AG09319 (cell line): ENCODE measurements at regions not wholly inside any gene's neighbourhood (a gene's known extent, or its start where the extent isn't known, plus 50 kb on each side); places are given as distances from the start of the nearest gene placed in this dataset.

ENCODE experiments used
- DNase-seq: peaks from one replicate; pipeline ENCODE4 v3.0.0-alpha.2; 2010; ENCODE audit warnings: low read depth; ENCODE audit errors: extremely low read depth
- TF ChIP-seq, protein P1 (sequence below): IDR thresholded peaks from 2 replicates; pipeline ENCODE4 v1.5.1; 2011; ENCODE audit warnings: low read depth, mild to moderate bottlenecking, inconsistent platforms, low read length, moderate library complexity

DNA sequence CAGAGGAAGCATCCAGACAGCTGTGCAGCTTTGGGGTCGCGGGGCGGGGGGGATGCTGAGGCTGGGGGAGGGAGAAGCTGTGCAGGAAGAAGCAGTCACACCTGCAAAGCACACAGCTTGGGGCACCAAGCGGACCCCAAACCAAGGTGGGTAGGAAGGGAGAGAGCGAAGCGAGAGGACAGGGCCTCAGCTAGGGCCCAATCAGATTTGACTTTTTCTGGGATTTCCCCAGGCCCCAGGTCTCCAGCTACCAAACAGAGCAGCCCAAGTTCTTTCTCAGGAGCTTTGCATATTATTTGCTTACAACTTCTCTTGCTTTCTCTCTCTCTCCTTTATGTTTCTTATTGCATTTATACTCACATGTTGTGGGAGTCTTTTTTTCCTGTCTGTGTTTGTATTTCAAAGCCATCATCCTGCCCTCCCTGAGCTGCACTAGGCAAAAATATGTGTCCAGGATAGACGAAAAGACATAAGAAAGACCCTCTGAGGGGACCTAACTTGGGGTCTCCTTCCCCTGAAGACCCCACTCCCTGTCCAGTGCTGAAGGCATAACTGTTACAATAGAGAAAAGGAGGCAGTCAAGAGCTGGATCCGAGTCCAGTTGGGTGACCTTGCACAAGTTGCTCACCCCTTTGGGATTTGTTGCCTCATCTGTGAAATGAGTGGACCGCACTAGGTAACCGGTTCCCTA is 50.6 kb upstream of the SMNDC1 start:
- no peak for DNase-seq

DNA sequence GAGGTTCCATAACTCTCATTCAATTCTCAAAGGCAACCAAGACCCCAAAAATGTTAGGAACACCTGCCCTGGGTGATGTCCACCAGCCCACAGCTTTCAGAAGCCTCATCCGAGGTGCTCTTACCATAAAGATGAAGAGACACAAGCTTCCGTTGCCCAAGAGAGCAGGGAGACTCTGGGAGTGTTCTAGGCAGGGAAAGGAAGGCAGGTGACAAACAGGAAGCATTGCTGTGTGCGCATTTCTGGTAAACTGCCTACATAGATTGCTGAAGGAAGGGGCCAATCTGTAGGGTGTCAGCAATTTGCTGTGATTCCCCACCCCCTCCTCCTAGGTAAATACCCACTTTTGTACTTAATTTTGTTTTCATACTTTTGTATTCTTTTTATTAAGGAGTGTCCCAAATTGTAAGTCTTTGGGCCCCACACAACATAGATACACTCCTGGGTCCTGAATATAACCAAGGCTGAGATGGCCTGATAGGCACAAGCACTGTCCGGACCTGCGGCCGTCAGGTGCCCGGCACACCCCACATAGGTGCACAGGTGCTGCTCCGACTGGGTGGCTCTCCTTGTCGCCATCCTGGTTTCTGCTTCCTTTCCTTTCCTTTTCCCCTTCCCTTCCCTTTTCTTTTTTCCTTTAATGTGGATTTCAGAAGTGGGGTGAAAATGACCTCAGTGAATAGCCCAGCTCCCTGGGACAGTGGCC is 51.4 kb upstream of the SMNDC1 start:
- DNase-seq = no peak

More for the DNA sequence above, 50.6 kb upstream of the SMNDC1 start:
- TF ChIP-seq, protein P1, sequence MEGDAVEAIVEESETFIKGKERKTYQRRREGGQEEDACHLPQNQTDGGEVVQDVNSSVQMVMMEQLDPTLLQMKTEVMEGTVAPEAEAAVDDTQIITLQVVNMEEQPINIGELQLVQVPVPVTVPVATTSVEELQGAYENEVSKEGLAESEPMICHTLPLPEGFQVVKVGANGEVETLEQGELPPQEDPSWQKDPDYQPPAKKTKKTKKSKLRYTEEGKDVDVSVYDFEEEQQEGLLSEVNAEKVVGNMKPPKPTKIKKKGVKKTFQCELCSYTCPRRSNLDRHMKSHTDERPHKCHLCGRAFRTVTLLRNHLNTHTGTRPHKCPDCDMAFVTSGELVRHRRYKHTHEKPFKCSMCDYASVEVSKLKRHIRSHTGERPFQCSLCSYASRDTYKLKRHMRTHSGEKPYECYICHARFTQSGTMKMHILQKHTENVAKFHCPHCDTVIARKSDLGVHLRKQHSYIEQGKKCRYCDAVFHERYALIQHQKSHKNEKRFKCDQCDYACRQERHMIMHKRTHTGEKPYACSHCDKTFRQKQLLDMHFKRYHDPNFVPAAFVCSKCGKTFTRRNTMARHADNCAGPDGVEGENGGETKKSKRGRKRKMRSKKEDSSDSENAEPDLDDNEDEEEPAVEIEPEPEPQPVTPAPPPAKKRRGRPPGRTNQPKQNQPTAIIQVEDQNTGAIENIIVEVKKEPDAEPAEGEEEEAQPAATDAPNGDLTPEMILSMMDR = no peak

DNA sequence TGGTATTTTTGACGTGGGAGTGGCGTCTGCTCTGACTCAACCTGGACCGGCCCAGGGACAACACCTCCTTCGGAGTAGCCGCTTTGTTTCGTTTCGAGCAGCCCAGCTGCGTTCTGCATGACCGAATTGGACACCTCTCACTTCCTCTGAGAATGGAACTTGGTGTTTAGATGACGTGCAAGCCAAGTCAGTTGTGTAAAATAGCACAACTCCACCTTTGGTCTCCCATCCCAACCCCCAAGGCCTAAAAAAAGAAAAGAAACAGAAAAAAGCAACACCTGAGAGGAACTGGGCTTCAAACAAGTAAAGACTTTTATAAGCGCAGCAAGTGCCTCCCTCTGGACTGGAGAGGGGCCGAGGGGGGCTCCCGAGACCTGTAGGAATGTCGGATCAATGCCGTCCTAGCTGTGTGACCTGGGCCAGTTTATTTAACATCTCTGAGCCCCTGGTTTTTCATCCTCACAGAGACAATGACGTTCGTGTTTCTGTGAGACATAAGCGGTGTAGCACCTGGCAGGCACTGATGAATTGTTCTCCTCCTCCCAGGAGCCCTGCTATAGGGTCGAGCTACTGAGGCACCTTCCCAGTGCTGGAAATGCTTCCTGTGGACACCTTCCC is 52.0 kb upstream of the SMNDC1 start:
- TF ChIP-seq, protein P1 = no peak
- peak; percentile 20 for DNase-seq

More for the DNA sequence above, 51.4 kb upstream of the SMNDC1 start:
- TF ChIP-seq, protein P1 = no peak

DNA sequence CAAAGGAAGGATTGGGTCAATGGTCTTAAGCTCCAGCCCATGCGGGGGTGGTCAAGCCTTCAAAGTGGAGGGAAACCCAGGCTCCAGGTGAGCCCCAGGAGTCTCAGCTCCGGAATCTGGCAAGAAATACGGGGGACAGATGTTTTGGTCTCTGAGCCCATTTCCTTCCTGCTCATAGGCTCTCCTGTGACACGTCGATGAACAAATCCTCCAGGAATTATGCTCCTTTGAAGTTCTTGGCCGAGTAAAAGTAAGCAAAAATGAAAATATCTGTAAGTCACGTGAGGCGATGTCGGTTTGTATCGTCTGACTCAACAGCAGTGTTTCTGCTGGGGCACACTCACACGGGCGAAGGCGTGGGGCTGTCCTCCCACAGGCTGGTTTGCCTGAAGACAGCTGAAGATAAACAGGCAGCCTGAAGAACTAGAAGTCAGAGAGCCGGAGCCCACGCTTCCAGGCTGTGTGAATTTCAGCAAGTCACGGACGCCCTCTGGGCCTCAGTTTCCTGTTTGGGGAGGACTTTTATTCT is 52.6 kb upstream of the SMNDC1 start:
- peak; percentile 87 for DNase-seq
- TF ChIP-seq, protein P1 = no peak

DNA sequence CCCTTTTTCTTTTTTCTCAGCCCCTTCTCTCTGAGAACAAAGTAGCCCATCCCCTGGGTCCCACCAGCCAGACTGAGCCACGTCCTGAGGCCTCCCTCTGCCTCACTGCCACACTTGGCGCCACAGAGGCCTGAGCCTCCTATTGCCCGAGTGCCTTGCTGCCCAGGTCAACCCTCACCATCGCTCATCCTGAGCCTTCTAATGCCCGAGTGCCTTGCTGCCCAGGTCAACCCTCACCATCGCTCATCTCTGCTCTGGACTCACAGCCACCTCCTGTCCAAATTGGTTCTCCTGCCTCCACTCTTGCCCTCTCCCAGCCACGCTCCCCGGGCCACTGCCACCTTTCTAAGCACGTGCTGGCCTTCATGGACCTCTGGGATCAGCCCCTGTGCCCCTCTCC is 53.2 kb upstream of the SMNDC1 start:
- TF ChIP-seq, protein P1 = no peak
- no peak for DNase-seq

DNA sequence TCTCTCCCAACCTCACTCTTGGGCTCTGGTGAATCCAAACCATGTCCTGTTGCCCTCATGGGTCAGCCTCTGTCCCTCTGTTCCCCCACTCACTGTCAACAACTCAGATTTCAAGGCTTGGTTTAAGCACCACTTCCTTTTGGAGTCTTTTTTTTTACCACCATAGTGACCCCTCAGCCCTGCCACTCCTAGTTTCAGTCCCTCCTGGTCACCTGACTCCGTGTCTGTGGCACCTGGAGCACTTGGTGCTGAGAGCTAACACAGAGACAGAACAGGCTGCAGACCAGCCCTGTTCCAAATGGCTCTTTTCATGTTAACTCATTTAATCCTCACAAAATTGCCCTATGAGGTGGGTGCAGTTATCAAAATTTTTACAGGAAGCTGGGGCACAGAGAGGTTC is 53.6 kb upstream of the SMNDC1 start:
- no peak for DNase-seq
- TF ChIP-seq, protein P1 = no peak
